Loucy (cell line): ENCODE measurements at regions not wholly inside any gene's neighbourhood (a gene's known extent, or its start where the extent isn't known, plus 50 kb on each side); places are given as distances from the start of the nearest gene placed in this dataset.

Experiments
- H2AFZ ChIP-seq: fragments of 200-600 bp; sonication (generic); 2 replicates; pipeline ENCODE4 v1.6.0; 2016; ENCODE audit warnings: antibody characterized with exemption, mild to moderate bottlenecking, low read length, moderate library complexity
- H3F3A ChIP-seq: fragments of 200-600 bp; 2 replicates; pipeline ENCODE4 v1.6.0; 2016; ENCODE audit warnings: antibody characterized with exemption, low read depth, mild to moderate bottlenecking
- H3K27me3 ChIP-seq: fragments of 200-600 bp; sonication (generic); 2 replicates; pipeline ENCODE4 v1.6.1; 2014; ENCODE audit warnings: low read length, mild to moderate bottlenecking; ENCODE audit not compliant: insufficient read depth, poor library complexity, severe bottlenecking
- H3K36me3 ChIP-seq: fragments of 200-600 bp; sonication (generic); 2 replicates; pipeline ENCODE4 v1.6.1; 2016; ENCODE audit warnings: low read length; ENCODE audit not compliant: insufficient read depth
- H3K4me1 ChIP-seq: fragments of 200-600 bp; sonication (generic); 2 replicates; pipeline ENCODE4 v1.5.1; 2014; ENCODE audit warnings: low read length, mild to moderate bottlenecking; ENCODE audit not compliant: insufficient read depth, poor library complexity, severe bottlenecking
- H3K4me2 ChIP-seq: fragments of 200-600 bp; sonication (generic); 2 replicates; pipeline ENCODE4 v1.6.0; 2014; ENCODE audit warnings: antibody characterized with exemption, low read length, low read depth, mild to moderate bottlenecking; ENCODE audit not compliant: poor library complexity, severe bottlenecking
- H3K4me3 ChIP-seq: fragments of 200-600 bp; sonication (generic); 2 replicates; pipeline ENCODE4 v1.5.1; 2014; ENCODE audit warnings: low read length, mild to moderate bottlenecking, mixed read lengths; ENCODE audit not compliant: poor library complexity, severe bottlenecking
- H3K79me2 ChIP-seq: fragments of 200-600 bp; sonication (generic); 2 replicates; pipeline ENCODE4 v1.6.1; 2014; ENCODE audit warnings: low read length; ENCODE audit not compliant: insufficient read depth
- H3K9ac ChIP-seq: fragments of 200-600 bp; sonication (generic); 2 replicates; pipeline ENCODE4 v1.6.0; 2014; ENCODE audit warnings: mild to moderate bottlenecking, low read depth, low read length, moderate library complexity; ENCODE audit not compliant: poor library complexity, severe bottlenecking
- H3K9me2 ChIP-seq: fragments of 200-600 bp; sonication (generic); replicated peaks from 2 replicates; pipeline ENCODE4 v1.6.1; 2016; ENCODE audit warnings: low read depth, low read length, mixed read lengths
- H3K9me3 ChIP-seq: fragments of 200-600 bp; sonication (generic); 2 replicates; pipeline ENCODE4 v1.6.1; 2014; ENCODE audit warnings: mild to moderate bottlenecking, antibody characterized with exemption, low read length, low read depth; ENCODE audit not compliant: insufficient read depth
- H4K20me1 ChIP-seq: fragments of 200-600 bp; sonication (generic); 2 replicates; pipeline ENCODE4 v1.6.0; 2014; ENCODE audit warnings: antibody characterized with exemption, low read length, mild to moderate bottlenecking; ENCODE audit not compliant: insufficient read depth, poor library complexity, severe bottlenecking
- EZH2phosphoT487 ChIP-seq: fragments of 200-600 bp; IDR thresholded peaks from 2 replicates; pipeline ENCODE4 v1.6.1; 2018; ENCODE audit warnings: antibody characterized with exemption, mild to moderate bottlenecking, moderate library complexity, borderline replicate concordance
- TF ChIP-seq, protein P1 (sequence below): fragments of 200-600 bp; sonication (generic); conservative IDR thresholded peaks from 2 replicates; pipeline ENCODE4 v1.5.1; 2014; ENCODE audit warnings: mild to moderate bottlenecking, antibody characterized with exemption, low read length

- H3K9me2 ChIP-seq = no peaks in the 10 kb centered on the region
- no peaks in the 10 kb centered on the region for H3K27me3 ChIP-seq
- no peaks in the 10 kb centered on the region for H3K4me1 ChIP-seq
- H3K4me3 ChIP-seq = no peak overlapping the region
- no peaks in the 10 kb centered on the region for H3K36me3 ChIP-seq
- no peak overlapping the region for H2AFZ ChIP-seq
- H4K20me1 ChIP-seq = no peaks in the 10 kb centered on the region
- H3K79me2 ChIP-seq = no peaks in the 10 kb centered on the region
- no peak overlapping the region for H3K4me2 ChIP-seq
- H3F3A ChIP-seq = no peaks in the 10 kb centered on the region
- TF ChIP-seq, protein P1, sequence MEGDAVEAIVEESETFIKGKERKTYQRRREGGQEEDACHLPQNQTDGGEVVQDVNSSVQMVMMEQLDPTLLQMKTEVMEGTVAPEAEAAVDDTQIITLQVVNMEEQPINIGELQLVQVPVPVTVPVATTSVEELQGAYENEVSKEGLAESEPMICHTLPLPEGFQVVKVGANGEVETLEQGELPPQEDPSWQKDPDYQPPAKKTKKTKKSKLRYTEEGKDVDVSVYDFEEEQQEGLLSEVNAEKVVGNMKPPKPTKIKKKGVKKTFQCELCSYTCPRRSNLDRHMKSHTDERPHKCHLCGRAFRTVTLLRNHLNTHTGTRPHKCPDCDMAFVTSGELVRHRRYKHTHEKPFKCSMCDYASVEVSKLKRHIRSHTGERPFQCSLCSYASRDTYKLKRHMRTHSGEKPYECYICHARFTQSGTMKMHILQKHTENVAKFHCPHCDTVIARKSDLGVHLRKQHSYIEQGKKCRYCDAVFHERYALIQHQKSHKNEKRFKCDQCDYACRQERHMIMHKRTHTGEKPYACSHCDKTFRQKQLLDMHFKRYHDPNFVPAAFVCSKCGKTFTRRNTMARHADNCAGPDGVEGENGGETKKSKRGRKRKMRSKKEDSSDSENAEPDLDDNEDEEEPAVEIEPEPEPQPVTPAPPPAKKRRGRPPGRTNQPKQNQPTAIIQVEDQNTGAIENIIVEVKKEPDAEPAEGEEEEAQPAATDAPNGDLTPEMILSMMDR = no peak
- no peak for TF ChIP-seq EZH2phosphoT487
- no peak overlapping the region for H3K9ac ChIP-seq
- H3K9me3 ChIP-seq = no peaks in the 10 kb centered on the region
These were observed 95.7 kb downstream of the TNFSF13B start for GRCh38 chr13:108365255-108365654.

DNA sequence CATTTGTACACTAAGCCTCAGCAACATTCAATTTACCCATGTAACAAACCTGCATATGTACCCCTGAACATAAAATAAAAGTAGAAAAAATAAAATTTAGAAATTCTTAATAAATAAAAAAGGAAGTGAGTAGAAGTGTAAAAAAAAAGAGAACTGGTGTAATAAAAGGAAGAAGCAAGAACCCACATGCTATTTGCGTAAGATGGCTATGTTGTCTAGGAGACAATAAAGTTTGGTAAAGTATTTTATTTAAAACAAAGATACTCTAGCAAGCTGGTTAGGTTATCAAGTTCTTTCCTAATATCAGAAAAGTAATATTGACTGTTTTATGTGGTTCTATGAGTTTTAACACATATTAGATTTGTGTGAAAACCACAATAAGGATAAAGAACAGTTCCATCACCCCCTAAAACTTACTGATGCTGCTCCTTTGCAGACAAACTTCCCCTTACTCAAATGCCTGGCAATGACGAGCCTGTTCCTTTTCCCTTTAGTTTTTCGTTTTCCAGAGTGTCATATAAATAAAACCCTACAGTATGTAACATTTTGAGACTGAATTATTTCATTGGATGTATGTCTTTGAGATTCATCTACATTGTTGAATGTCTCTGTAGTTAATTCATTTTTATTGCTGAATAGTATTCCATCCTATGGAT lies 98.9 kb downstream of the TNFSF13B start:
- Histone ChIP-seq H3F3A (no peaks in the 10 kb centered on the region), H3K79me2 (no peaks in the 10 kb centered on the region), H3K9me2 (no peaks in the 10 kb centered on the region)

GRCh38 chr13:108369412-108369811 lies 99.9 kb downstream of the TNFSF13B start:
- Histone ChIP-seq H3K4me3 (no peak overlapping the region), H3K9me2 (no peaks in the 10 kb centered on the region), H3K9me3 (no peaks in the 10 kb centered on the region), H3K36me3 (no peaks in the 10 kb centered on the region), H4K20me1 (no peaks in the 10 kb centered on the region), H2AFZ (no peak overlapping the region), H3K4me2 (no peak overlapping the region), H3K4me1 (no peaks in the 10 kb centered on the region), H3F3A (no peaks in the 10 kb centered on the region), H3K79me2 (no peaks in the 10 kb centered on the region), H3K27me3 (no peaks in the 10 kb centered on the region), H3K9ac (no peak overlapping the region)
- TF ChIP-seq EZH2phosphoT487 = no peak
- TF ChIP-seq, protein P1 = no peak

More for the DNA sequence above, 98.9 kb downstream of the TNFSF13B start:
- no peaks in the 10 kb centered on the region for H3K36me3 ChIP-seq
- no peaks in the 10 kb centered on the region for H3K27me3 ChIP-seq
- H3K4me1 ChIP-seq = no peaks in the 10 kb centered on the region
- no peak overlapping the region for H2AFZ ChIP-seq
- no peak for TF ChIP-seq EZH2phosphoT487
- TF ChIP-seq, protein P1 = no peak
- no peak overlapping the region for H3K9ac ChIP-seq
- H4K20me1 ChIP-seq = no peaks in the 10 kb centered on the region
- no peaks in the 10 kb centered on the region for H3K9me3 ChIP-seq
- H3K4me2 ChIP-seq = no peak overlapping the region
- H3K4me3 ChIP-seq = no peak overlapping the region
